H9 (cell line): ENCODE measurements at regions not wholly inside any gene's neighbourhood (a gene's known extent, or its start where the extent isn't known, plus 50 kb on each side); places are given as distances from the start of the nearest gene placed in this dataset.
A peak's percentile ranks its signal among the peaks of the same experiment; 100 is the strongest.

ENCODE experiments used
- DNase-seq: peaks from one replicate; pipeline ENCODE4 v3.0.0-alpha.2; 2017
- H2AFZ ChIP-seq: one replicate; pipeline ENCODE4 v1.6.1; 2013; ENCODE audit warnings: mild to moderate bottlenecking, low read length, control low read depth, moderate library complexity
- H2AK5ac ChIP-seq: 2 replicates; pipeline ENCODE4 v1.6.1; 2013; ENCODE audit warnings: low read length, control low read depth, mixed read lengths; ENCODE audit not compliant: insufficient read length
- H2BK120ac ChIP-seq: one replicate; pipeline ENCODE4 v1.6.1; 2013; ENCODE audit warnings: low read depth, mild to moderate bottlenecking, low read length, control low read depth, inconsistent platforms; ENCODE audit not compliant: poor library complexity, severe bottlenecking
- H2BK12ac ChIP-seq: 2 replicates; pipeline ENCODE4 v1.6.1; 2013; ENCODE audit warnings: low read length, control low read depth, mixed read lengths, low read depth; ENCODE audit not compliant: insufficient read length
- H2BK15ac ChIP-seq: 2 replicates; pipeline ENCODE4 v1.6.1; 2013; ENCODE audit warnings: low read depth, low read length, control low read depth
- H2BK20ac ChIP-seq: one replicate; pipeline ENCODE4 v1.6.1; 2013; ENCODE audit warnings: low read depth, mild to moderate bottlenecking, low read length, control low read depth, inconsistent platforms; ENCODE audit not compliant: poor library complexity, severe bottlenecking
- H2BK5ac ChIP-seq: 2 replicates; pipeline ENCODE4 v1.6.1; 2013; ENCODE audit warnings: low read length, control low read depth, mixed read lengths; ENCODE audit not compliant: insufficient read length
- H3K14ac ChIP-seq: 2 replicates; pipeline ENCODE4 v1.6.1; 2013; ENCODE audit warnings: low read length, control low read depth; ENCODE audit not compliant: insufficient read depth
- H3K18ac ChIP-seq: 2 replicates; pipeline ENCODE4 v1.6.1; 2013; ENCODE audit warnings: low read depth, mild to moderate bottlenecking, mixed read lengths, low read length, control low read depth; ENCODE audit not compliant: insufficient read length
- H3K23ac ChIP-seq: 2 replicates; pipeline ENCODE4 v1.6.1; 2013; ENCODE audit warnings: low read length, control low read depth, mixed read lengths, low read depth; ENCODE audit not compliant: insufficient read length
- H3K23me2 ChIP-seq: 2 replicates; pipeline ENCODE4 v1.6.1; 2013; ENCODE audit warnings: low read depth, mild to moderate bottlenecking, mixed read lengths, low read length, control low read depth; ENCODE audit not compliant: insufficient read length, poor library complexity, severe bottlenecking
- H3K27ac ChIP-seq: 2 replicates; pipeline ENCODE4 v1.5.1; 2013; ENCODE audit warnings: low read length, control low read depth, mixed read lengths, low read depth; ENCODE audit not compliant: insufficient read length
- H3K27me3 ChIP-seq: 2 replicates; pipeline ENCODE4 v1.6.1; 2013; ENCODE audit warnings: low read length, control low read depth, inconsistent platforms; ENCODE audit not compliant: insufficient read depth
- H3K4ac ChIP-seq: 2 replicates; pipeline ENCODE4 v1.6.1; 2013; ENCODE audit warnings: low read depth, mild to moderate bottlenecking, control low read depth, inconsistent platforms, low read length, moderate library complexity
- H3K4me1 ChIP-seq: 2 replicates; pipeline ENCODE4 v1.6.1; 2013; ENCODE audit warnings: low read length, control low read depth, inconsistent platforms; ENCODE audit not compliant: insufficient read depth
- H3K4me2 ChIP-seq: 2 replicates; pipeline ENCODE4 v1.6.1; 2013; ENCODE audit warnings: low read length, control low read depth, mixed read lengths; ENCODE audit not compliant: insufficient read length, insufficient read depth
- H3K56ac ChIP-seq: 2 replicates; pipeline ENCODE4 v1.6.1; 2013; ENCODE audit warnings: low read depth, mild to moderate bottlenecking, mixed read lengths, low read length, control low read depth; ENCODE audit not compliant: insufficient read length
- H3K79me1 ChIP-seq: 2 replicates; pipeline ENCODE4 v1.6.1; 2013; ENCODE audit warnings: low read depth, mild to moderate bottlenecking, moderate library complexity, low read length, control low read depth, inconsistent platforms; ENCODE audit not compliant: insufficient read depth, poor library complexity, severe bottlenecking
- H3K79me2 ChIP-seq: 2 replicates; pipeline ENCODE4 v1.6.1; 2013; ENCODE audit warnings: low read length, control low read depth, inconsistent platforms; ENCODE audit not compliant: insufficient read depth
- H3K9ac ChIP-seq: 2 replicates; pipeline ENCODE4 v1.6.1; 2013; ENCODE audit warnings: low read length, control low read depth, mixed read lengths; ENCODE audit not compliant: insufficient read length; ENCODE audit errors: extremely low read depth
- H3K9me3 ChIP-seq: one replicate; pipeline ENCODE4 v1.6.1; 2013; ENCODE audit warnings: low read depth, low read length, inconsistent platforms; ENCODE audit not compliant: control insufficient read depth
- H3T11ph ChIP-seq: one replicate; pipeline ENCODE4 v1.6.1; 2013; ENCODE audit warnings: mild to moderate bottlenecking, low read length, control low read depth, inconsistent platforms
- H4K20me1 ChIP-seq: one replicate; pipeline ENCODE4 v1.6.1; 2013; ENCODE audit not compliant: control insufficient read depth, insufficient read length, insufficient read depth
- H4K5ac ChIP-seq: 2 replicates; pipeline ENCODE4 v1.6.1; 2013; ENCODE audit warnings: low read depth, mild to moderate bottlenecking, mixed read lengths, low read length, control low read depth; ENCODE audit not compliant: insufficient read length
- H4K8ac ChIP-seq: replicated peaks from 2 replicates; pipeline ENCODE4 v1.6.1; 2013; ENCODE audit warnings: low read length, control low read depth, mixed read lengths, low read depth; ENCODE audit not compliant: insufficient read length
- H4K91ac ChIP-seq: 2 replicates; pipeline ENCODE4 v1.6.1; 2013; ENCODE audit warnings: low read depth, mild to moderate bottlenecking, moderate library complexity, mixed read lengths, low read length, control low read depth; ENCODE audit not compliant: insufficient read length
- H3K27ac Mint-ChIP-seq, 3 experiments: 2 replicates in 2 of 3; 3 replicates in 1 of 3; pipeline ENCODE4 v1.8.0; 2020 to 2021; ENCODE audit warnings: mixed read lengths in 3 of 3, mild to moderate bottlenecking in 1 of 3, moderate library complexity in 1 of 3
- H3K27me3 Mint-ChIP-seq: 2 replicates; pipeline ENCODE4 v1.8.0; 2021; ENCODE audit warnings: low read depth, mild to moderate bottlenecking, moderate library complexity, mixed read lengths
- H3K36me3 Mint-ChIP-seq, 3 experiments: 2 replicates in 2 of 3; 3 replicates in 1 of 3; pipeline ENCODE4 v1.8.0; 2020 to 2021; ENCODE audit warnings: low read depth in 3 of 3, mixed read lengths in 3 of 3; ENCODE audit not compliant: insufficient read depth in 1 of 3
- H3K4me1 Mint-ChIP-seq, 2 experiments: 2 replicates each; pipeline ENCODE4 v1.8.0; 2020; ENCODE audit warnings: mixed read lengths in 2 of 2
- H3K4me3 Mint-ChIP-seq, 2 experiments: 2 replicates in 1 of 2; 3 replicates in 1 of 2; pipeline ENCODE4 v1.8.0; 2020 to 2021; ENCODE audit warnings: mild to moderate bottlenecking in 2 of 2, mixed read lengths in 2 of 2, moderate library complexity in 1 of 2
- H3K9me3 Mint-ChIP-seq, 2 experiments: 2 replicates in 1 of 2; 3 replicates in 1 of 2; pipeline ENCODE4 v1.8.0; 2020; ENCODE audit warnings: mild to moderate bottlenecking in 2 of 2, mixed read lengths in 2 of 2, moderate library complexity in 1 of 2
- CTCF ChIP-seq: fragments of 200-600 bp; sonication (generic); conservative IDR thresholded peaks from 3 replicates; pipeline ENCODE4 v1.8.0; 2021; ENCODE audit warnings: antibody characterized with exemption, mild to moderate bottlenecking
- WGBS: extraction: QIAGEN DNeasy Blood & Tissue Kit; methylation state at CpG from one replicate; pipeline ENCODE4 v1.1.7; 2013; ENCODE audit warnings: missing lambda C conversion rate, low lambda C conversion rate, mixed read lengths; ENCODE audit not compliant: insufficient read length; ENCODE audit errors: extremely low coverage; 5-methylcytosine and 5-hydroxymethylcytosine counted together

- H3K79me2 ChIP-seq, result no peaks in the 10 kb centered on the region
- H2BK12ac ChIP-seq, result no peak overlapping the region
- H3K18ac ChIP-seq, result no peak overlapping the region
- no peak overlapping the region for H3K27ac ChIP-seq
- H4K91ac ChIP-seq, result no peak overlapping the region
- TF ChIP-seq CTCF, result no peak
- H3K4me2 ChIP-seq, result no peak overlapping the region
- H2BK20ac ChIP-seq, result no peak overlapping the region
- H2AK5ac ChIP-seq, result no peak overlapping the region
- no peak overlapping the region for H4K5ac ChIP-seq
- no peaks in the 10 kb centered on the region for H4K20me1 ChIP-seq
- no peak overlapping the region for H3K27ac Mint-ChIP-seq
- H3K9me3 ChIP-seq, result no peaks in the 10 kb centered on the region
- no peak overlapping the region for H2BK5ac ChIP-seq
- H3K27me3 Mint-ChIP-seq, result peaks cover 2% of the 10 kb centered on the region; the same call in 1 of the 2 replicates
- no peak overlapping the region for H3K4me3 Mint-ChIP-seq
- H2BK120ac ChIP-seq, result no peak overlapping the region
- H4K8ac ChIP-seq, result no peak overlapping the region
- H3K79me1 ChIP-seq, result no peaks in the 10 kb centered on the region
- H3K9ac ChIP-seq, result no peak overlapping the region
- DNase-seq, result no peak
- H2AFZ ChIP-seq, result peak overlapping the region; percentile 22
- no peak overlapping the region for H2BK15ac ChIP-seq
- no peak overlapping the region for H3T11ph ChIP-seq
- H3K23ac ChIP-seq, result no peak overlapping the region
- H3K27me3 ChIP-seq, result no peaks in the 10 kb centered on the region
- peaks cover 15 to 18% of the 10 kb centered on the region in 2 experiments for H3K4me1 Mint-ChIP-seq
- H3K9me3 Mint-ChIP-seq, result no peaks in the 10 kb centered on the region
- H3K23me2 ChIP-seq, result no peaks in the 10 kb centered on the region
- H3K4me1 ChIP-seq, result peaks cover 4% of the 10 kb centered on the region; the same call in 1 of the 2 replicates
- H3K36me3 Mint-ChIP-seq, result no peaks in the 10 kb centered on the region
- WGBS, result no CpG with 5 or more reads among the region's 9 CpGs
- H3K56ac ChIP-seq, result no peak overlapping the region
- H3K4ac ChIP-seq, result no peak overlapping the region
- H3K14ac ChIP-seq, result no peak overlapping the region
Observed at GRCh38 chr10:8379906-8380832, 325.7 kb downstream of the GATA3 start.
